GM19023 (cell line): ENCODE measurements at regions not wholly inside any gene's neighbourhood (a gene's known extent, or its start where the extent isn't known, plus 50 kb on each side); places are given as distances from the start of the nearest gene placed in this dataset.
"Not testable (repeated sequence)": the region's sequence is repeated elsewhere in the genome, so short reads cannot be mapped to it uniquely, and the experiment has no call there.

Source experiments
- ATAC-seq: cut with Tn5 transposase; IDR thresholded peaks from one replicate; pipeline ENCODE4 v1.9.1; 2021; ENCODE audit warnings: mild to moderate bottlenecking, moderate library complexity; ENCODE audit not compliant: unreplicated experiment

DNA sequence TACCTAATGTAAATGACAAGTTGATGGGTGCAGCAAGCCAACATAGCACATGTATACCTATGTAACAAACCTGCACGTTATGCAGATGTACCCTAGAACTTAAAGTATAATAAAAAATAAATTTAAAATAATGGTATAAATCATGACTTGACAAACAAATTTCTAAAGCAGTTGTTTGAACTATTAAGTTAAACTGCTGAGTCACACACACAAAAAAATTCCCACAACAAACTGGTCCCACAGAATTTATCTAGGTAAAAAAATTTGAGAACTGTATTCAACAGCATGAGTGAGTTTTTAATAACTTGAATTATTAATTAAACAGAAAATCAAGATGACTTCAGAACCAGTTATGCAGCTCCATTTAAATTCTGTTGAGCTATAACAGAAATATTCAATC, 186.0 kb upstream of the SOX6 start:
- no peak for ATAC-seq

DNA sequence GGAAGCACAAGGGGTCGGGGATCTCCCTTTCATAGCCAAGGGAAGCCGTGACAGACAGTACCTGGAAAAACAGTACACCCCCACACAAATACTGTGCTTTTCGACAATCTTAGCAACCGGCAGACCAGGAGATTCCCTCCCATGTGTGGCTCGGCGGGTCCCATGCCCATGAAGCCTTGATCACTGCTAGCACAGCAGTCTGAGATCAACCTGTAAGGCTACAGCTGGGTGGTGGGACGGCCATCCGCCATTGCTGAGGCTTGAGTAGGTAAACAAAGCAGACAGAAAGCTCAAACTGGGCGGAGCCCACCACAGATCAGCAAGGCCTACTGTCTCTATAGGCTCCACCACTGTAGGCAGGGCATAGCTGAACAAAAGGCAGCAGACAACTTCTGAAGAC, 180.2 kb upstream of the SOX6 start:
- ATAC-seq, result no peak

DNA sequence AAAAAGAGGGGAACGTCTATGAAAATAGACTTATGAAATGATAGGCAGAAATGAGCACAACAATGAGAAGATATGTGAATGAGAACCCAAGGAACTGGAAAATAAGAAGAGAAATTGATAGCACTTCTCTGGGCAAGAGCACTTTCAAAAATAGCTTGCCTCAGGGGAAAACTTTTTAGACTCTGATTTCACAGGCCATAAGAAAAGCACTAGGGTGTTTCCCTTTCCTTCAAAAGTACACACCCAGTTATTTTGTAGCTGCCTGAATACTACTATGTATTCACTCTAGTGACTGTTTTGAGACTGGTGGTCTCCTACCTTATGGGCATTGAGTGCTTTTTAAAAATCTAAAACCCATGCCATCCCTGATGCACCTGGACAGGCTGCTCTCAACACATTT, 172.3 kb upstream of the SOX6 start:
- ATAC-seq, result no peak

DNA sequence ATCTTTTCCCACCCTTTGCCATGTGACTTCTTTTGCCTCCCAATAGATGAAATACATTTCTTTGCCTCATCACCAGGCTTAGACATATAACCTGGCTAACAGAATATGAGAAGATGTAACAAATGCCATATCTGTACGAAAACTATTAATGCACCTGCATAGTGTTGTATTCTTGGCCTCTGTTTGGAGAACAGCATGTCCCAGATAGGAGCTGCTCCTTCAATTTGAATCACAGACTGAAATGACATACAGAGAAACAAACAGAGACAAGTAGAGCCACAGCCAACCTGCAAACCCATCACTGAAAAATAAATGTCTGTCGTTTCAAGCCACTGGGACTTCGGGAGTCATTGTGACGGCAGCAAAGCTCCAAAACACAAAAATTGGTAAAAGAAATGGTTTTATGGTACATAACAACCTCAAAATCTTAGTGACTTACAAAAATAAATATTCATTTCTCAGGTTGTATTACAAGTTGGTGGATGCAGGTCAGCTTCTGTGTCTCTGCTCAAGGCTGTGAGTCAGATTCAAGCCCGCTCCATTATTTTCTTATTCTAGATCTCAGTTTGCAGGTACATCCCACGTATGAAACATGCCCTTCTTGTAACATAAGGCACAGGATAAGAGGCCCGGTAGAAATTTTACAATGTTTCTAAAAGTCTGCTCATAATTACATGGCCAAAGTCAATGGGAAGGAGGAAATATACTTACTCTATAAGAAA, 171.3 kb upstream of the SOX6 start:
- ATAC-seq, result no peak

DNA sequence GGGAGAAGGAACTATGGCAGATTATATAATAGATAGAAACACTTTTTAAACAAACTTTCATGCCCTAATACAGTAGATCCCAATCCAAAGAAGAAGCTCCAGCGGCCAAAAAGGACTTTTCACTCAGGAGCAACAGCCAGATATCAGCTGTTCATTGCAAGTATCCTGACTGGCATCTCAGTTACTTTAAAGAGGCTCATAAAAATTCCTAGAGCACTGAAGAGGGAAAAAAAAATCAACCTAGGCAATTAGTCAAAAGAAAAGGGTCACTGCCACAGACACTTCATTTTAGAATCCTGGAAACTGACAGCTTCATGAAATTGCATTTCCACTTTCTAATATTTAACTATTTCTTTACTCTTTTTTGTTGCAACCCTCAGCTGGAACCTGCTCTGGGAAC, 170.6 kb upstream of the SOX6 start:
- no peak for ATAC-seq

DNA sequence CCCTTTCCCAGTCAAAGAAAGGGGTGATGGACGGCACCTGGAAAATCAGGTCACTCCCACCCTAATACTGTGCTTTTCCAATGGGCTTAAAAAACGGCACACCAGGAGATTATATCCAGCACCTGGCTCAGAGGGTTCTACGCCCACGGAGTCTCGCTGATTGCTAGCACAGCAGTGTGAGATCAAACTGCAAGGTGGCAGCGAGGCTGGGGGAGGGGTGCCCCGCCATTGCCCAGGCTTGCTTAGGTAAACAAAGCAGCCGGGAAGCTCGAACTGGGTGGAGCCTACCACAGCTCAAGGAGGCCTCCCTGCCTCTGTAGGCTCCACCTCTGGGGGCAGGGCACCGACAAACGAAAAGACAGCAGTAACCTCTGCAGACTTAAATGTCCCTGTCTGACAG, 164.4 kb upstream of the SOX6 start:
- ATAC-seq, result not testable (repeated sequence)

DNA sequence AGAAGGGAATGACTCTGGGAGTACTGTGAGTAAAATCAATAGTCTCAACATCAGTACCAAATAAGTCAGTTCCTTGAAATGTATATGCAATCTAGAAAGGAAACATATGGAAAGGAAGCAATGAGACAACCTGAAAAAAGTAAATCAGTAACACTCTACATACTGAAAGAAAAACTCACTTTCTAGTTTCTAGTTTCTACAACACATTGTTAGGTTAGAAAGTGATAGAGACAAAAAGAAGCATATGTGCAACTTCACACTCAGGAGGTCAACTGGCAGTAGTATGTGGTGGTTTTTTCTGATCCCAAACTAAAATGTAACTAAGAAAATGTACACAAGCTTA, 156.5 kb upstream of the SOX6 start:
- peak; percentile 47 for ATAC-seq

DNA sequence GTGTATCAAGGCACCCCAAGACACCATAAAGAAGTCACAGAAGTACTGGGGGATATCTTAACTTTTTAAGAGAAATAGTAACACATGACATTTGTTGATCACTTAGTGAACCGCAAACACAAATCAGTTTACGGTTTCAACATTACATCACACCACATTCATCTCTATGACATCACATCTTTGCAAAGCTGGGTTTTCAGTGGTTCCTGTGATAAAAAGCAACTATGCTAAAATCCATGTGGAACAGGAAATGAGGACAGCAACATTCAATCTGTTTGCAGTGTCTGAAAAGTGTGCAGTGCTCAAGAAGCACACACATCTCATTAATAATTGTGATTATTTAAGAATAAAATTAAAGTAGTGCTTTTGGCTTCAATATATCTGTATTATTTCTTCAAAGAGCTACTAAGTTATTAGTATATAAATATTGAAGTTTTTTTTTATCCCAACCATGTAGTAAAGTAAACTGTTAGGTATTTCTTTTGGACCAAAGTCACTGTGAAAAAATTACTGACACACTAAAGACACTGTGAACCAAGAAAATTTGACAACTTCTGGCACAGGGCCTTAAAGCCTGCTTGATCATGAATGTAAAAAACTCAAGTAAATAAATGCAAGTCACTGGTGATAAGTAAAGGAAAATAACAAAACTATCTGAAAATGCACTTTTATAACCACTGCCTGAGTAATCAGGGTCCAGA, 156.0 kb upstream of the SOX6 start:
- no peak for ATAC-seq

DNA sequence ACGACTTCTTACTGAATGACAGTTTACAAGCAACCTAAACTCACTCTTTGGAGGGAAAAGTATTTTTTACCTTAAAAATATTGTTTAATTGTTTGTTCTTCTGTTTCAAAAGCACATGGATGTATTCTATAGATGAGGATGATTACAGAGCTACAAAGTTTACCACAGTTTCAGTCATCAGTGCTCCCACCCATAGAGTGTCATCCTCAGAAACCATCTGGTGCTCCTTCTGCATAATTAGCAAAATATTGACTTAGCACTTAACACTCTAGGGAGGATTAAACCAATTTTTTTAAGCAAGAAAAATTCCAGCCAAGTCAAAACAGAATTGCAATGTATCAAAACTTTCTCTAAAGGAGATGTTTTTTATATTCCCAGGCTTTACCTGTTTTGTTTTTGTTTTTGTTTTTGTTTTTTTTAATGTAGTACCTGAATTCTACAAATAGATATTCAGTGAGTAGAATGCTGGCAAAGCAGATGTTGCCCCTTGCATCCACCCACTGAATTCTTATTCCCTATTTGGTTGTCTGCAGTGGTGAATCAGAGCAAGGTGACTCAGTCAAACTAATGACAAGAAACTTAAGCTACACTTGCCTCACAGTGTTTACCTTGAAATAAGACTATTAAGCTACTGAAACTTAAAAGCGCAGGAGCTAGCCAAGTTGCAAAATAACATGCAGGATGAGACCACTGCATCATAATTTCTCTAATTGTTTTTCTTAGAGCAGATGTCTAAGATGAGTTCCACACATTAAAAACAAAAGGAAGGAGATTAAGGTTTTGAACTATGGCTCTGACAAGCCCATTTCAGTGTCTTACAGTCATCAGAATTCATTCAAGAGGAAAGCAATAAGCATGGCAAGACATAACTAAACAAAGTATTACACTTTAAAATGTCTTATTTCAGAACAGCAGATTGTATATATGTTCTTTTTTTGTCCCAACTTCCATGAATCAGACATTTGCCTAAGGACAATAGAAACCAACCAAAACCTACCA, 155.1 kb upstream of the SOX6 start:
- ATAC-seq, result no peak

DNA sequence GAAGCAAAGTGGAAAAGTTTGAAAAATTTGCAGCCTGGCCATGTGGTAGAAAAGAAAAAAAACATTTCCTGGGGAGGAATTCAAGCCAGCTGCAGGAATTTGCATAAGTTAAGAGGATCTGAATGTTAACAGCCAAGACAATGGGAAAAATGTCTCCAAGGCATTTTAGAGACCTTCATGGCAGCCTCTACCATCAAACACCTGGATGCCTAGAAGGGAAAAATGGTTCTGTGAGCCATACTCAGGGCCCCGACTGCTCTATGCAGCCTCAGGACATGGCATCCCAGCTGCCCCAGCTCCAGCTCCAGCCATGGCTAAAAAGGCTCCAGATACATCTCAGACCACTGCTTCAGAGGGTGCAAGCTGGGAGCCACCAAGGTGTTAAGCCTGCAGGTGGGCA, 149.1 kb upstream of the SOX6 start:
- no peak for ATAC-seq

DNA sequence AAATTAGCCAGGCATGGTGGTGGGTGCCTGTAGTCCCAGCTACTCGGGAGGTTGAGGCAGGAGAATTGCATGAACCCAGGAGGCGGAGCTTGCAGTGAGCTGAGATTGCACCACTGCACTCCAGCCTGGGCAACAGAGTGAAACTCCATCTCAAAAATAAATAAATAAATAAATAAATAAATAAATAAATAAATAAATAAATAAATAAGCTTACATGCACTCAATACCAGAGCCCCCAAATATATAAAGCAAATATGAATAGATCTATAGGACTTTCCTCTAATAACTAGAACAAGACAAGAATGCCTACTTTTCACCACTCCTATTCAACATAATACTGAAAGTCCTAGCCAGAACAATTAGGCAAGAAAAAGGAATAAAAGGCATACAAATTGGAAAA, 147.5 kb upstream of the SOX6 start:
- not testable (repeated sequence) for ATAC-seq

DNA sequence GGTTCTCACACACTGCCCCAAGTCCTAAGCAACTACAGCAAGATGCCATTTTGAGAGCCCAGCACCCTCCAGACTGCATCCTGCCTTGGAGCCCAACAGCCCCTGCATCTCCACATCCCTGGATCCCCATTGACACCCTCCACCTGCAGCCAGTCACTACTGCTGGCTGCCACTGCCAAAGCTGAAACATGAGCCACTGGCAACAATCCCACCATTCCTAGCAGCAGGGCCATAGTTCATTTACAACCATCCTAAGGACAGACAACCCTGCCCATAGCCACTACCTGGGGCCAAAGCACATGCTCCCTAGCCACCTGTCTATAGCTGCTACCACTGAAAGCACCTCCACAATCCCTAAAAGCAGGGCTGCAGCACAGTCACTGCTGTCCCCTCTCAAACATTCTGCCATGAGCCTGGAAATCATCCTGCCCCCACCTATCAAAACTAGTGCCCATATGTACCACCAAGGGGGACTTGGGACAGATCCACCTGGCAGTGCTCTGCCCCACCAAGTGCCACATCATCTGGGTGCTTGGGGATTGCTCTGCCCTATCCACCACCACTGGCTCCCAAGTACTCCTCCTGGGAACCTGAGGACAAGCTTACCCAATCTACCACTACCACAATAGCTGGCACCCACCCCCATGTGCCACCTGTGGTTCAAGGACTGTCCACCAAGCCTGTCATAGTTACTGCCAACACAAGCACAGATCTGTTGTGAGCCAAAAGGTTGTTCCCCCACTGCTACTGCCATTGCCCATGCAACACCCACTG, 138.8 kb upstream of the SOX6 start:
- ATAC-seq, result no peak

DNA sequence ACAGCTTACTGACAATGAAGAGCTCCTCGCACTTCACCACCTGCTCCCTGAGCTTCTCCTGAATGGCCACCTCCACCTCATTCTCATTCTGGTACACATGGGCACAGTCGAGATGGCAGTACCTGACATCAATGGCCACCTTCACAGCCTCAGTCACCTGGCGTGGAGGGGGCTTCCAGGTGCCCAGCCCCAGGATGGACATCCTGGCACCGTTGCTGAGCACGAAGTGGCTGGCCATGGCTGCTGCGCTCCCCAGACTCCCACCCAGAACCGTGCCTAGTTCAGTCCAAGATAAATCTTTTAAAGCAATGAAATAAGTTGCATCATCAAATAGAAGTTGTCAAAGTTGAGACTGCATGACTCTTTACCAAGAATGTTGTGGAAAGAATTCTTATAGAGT, 128.1 kb upstream of the SOX6 start:
- ATAC-seq, result no peak

DNA sequence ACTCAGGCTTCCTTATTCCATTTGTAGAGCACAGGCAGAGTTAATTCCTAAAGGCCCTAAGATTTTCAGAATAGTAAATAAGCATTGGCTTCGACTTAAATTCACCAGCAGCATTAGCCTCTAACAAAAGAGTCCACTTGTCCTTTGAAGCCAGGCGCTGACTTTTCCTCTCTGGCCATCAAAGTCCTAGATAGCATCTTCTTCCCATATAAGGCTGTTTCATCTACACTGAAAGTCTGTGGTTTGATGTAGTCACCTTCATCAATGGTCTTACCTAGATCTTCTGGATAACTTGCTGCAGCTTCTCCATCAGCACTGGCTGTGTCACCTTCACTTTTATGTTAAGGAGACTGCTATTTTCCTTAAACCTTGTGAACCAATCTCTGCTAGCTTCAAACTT, 118.3 kb upstream of the SOX6 start:
- no peak for ATAC-seq

DNA sequence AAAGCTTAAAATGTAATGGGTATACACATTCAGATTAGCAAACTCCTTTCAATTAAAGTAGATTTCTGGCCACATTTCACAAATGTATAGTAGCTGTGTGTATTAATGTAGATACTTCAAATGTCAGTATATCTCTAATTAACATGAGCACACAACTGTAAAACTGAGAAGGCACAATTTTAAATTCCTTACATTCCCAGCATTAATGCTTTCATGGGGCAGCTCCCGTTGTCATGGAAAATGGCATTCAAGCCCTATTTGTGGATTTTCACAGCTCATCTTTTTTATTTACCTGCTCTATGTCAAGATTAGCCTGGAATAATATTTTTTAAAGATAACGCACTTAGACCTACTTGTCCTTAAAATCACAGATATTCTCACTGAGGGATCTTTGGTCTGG, 113.6 kb upstream of the SOX6 start:
- no peak for ATAC-seq

DNA sequence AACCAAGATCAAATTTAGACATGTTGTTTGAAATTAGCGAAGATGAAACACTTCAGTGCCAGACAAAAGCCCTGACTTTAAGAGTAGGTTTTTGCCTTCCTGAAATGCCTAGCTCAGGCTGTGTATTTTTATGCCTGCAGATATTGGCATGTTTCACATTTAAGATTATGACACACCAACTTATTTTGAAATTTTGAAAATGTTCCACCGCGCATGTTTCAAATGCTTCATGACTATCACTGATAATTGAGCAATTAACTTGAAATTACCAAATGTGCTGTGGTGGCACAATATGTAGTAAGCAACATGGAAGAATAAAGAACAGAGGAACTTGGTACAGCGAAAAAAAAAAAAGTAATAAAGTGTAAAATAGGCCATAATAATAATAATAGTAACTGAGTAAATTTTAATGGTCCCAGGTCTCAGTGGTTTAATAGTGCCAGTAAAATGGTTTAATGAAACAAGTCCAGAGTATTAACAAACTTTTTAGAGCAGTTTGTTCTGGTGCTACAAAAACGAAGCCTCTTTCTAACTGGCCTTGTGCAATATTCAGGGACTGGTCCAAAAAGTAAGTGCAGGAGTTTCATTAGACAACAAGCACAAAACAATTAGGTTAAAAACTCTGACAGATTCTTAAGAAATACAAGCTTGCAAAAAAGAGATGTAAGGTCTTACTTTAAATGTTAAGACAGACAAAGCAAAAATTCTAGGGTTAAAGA, 112.5 kb upstream of the SOX6 start:
- no peak for ATAC-seq

DNA sequence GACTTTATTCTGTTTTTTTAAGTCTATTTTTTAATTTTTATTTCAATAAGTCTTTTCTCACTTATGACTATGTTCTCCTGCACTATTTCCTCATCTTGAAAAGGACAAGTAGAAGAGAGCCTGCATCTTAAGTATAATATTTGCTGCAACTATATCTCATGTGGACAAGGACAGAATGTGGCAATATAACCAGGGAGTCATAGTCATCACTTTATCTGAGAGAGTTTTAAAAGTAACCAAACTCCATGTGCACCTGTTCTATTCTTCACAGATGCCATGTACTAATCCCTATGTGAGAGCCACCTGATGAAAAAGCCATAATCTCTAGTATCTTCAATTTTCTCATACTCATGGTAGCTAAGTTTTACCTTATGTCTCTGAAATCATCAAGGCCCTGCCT, 104.2 kb upstream of the SOX6 start:
- no peak for ATAC-seq

DNA sequence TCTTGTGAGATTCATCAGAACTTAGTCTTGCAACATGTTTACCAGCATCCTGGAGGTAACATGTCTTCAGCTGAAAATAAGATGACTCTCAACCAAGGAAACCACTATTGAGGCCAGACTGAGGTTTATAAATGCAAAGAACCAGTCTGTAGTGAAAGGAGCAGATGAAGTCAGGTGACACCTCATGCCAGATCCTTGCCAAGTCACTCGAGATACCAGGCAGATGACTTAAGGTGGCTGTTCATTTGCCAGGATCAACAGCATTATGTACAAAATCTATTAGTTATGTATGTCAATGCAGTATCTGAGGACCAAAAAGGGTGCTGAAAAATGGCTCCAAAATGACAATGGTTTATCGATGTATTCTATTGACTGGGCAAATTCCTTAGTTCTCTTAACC, 100.0 kb upstream of the SOX6 start:
- no peak for ATAC-seq

DNA sequence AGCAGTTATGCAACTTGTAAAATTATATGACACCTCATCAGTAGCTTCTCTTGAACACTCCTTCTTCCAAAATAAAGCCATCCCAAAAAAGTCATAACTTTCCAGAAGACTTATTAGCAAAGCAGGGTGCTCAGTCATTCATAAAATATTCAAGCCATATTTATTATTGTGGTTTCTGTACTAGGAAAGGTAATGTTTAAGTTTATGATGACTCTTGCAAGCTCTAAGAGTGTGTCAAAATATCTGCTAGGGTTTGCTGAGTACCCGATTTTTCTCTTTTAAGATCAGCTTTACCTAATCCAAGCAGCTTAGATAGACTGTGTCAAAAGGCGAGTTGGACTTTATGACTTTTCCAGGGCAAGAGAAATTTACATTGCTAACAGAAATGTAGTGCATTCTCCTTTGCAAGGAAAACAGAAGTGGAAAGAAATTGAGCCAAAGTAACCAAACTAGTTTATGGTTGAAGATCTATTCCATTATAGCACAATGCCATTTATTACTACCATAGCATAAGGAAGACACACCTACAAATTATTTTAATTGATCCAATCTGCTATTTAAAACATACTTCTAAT, 98.0 kb upstream of the SOX6 start:
- ATAC-seq, result no peak

DNA sequence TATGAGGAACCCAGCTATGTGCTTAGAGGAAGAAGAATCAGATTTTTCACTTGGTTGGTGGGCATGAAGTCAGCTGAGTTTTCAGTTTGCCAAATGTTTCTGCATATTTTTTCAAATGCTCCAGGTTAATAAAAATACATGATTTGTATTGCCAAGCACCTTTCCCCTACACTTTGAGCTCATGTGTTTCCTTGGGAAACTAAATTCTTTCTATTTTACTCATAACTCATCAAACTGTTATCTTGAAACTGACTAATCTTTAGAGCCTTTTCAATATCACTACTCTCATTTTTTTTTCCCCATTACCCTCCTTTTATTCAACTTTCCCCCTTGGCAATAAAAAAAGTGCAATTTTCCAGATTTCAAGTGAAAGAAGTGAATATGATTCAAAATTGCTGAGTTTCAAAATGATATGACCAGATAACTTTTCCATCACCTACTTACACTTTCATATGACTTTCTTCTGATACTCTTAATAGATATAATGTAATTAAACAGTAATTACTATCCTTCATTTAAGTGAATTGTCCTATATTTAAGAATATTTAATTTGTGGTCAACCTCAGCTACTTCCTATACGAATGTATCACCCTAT, 91.9 kb upstream of the SOX6 start:
- no peak for ATAC-seq
